Neural cell (in vitro differentiated cells): ENCODE measurements at regions not wholly inside any gene's neighbourhood (a gene's known extent, or its start where the extent isn't known, plus 50 kb on each side); places are given as distances from the start of the nearest gene placed in this dataset.

Experiments used
- H2AFZ ChIP-seq: fragments of 200-600, 300-800 bp; sonication (generic), shearing (Covaris generic); 2 replicates; pipeline ENCODE4 v1.6.0; 2014; ENCODE audit warnings: low read depth, mild to moderate bottlenecking, antibody characterized with exemption, low read length, moderate library complexity
- H3F3A ChIP-seq: fragments of 200-600 bp; shearing (Covaris generic); 2 replicates; pipeline ENCODE4 v1.6.1; 2016; ENCODE audit warnings: mild to moderate bottlenecking, moderate library complexity, mixed read lengths, antibody characterized with exemption, low read length; ENCODE audit not compliant: insufficient read depth, poor library complexity, severe bottlenecking
- H3K27ac ChIP-seq: fragments of 200-600, 300-800 bp; sonication (generic), shearing (Covaris generic); 2 replicates; pipeline ENCODE4 v1.5.1; 2014; ENCODE audit warnings: mild to moderate bottlenecking, low read length, moderate library complexity
- H3K27me3 ChIP-seq: fragments of 300-800, 200-600 bp; sonication (generic), shearing (Covaris generic); 2 replicates; pipeline ENCODE4 v1.6.0; 2014; ENCODE audit warnings: mild to moderate bottlenecking, low read depth, low read length, moderate library complexity; ENCODE audit not compliant: insufficient read depth
- H3K36me3 ChIP-seq: fragments of 300-800, 200-600 bp; sonication (generic), shearing (Covaris generic); 2 replicates; pipeline ENCODE4 v1.5.1; 2014; ENCODE audit warnings: mild to moderate bottlenecking, antibody characterized with exemption, low read length, moderate library complexity; ENCODE audit not compliant: insufficient read depth
- H3K4me2 ChIP-seq: fragments of 300-800, 200-600 bp; sonication (generic), shearing (Covaris generic); 2 replicates; pipeline ENCODE4 v1.6.0; 2014; ENCODE audit warnings: mild to moderate bottlenecking, low read length
- H3K4me3 ChIP-seq: fragments of 300-800, 200-600 bp; sonication (generic), shearing (Covaris generic); 2 replicates; pipeline ENCODE4 v1.5.1; 2014; ENCODE audit warnings: mild to moderate bottlenecking, low read length, moderate library complexity
- H3K79me2 ChIP-seq: fragments of 200-600 bp; shearing (Covaris generic); replicated peaks from 2 replicates; pipeline ENCODE4 v1.6.0; 2014; ENCODE audit warnings: mild to moderate bottlenecking, low read length, moderate library complexity; ENCODE audit not compliant: insufficient read depth
- H3K9ac ChIP-seq: fragments of 300-800, 200-600 bp; sonication (generic), shearing (Covaris generic); 2 replicates; pipeline ENCODE4 v1.6.1; 2016; ENCODE audit warnings: mild to moderate bottlenecking, low read length, mixed read lengths
- H3K9me2 ChIP-seq: fragments of 200-600 bp; shearing (Covaris generic); 2 replicates; pipeline ENCODE4 v1.6.1; 2016; ENCODE audit warnings: mild to moderate bottlenecking, low read length, mixed read lengths; ENCODE audit not compliant: insufficient read depth
- H3K9me3 ChIP-seq: fragments of 200-600, 300-800 bp; sonication (generic), shearing (Covaris generic); 2 replicates; pipeline ENCODE4 v1.6.1; 2016; ENCODE audit warnings: mild to moderate bottlenecking, mixed run types, low read length, moderate library complexity, mixed read lengths
- H4K20me1 ChIP-seq: fragments of 200-600 bp; shearing (Covaris generic); 2 replicates; pipeline ENCODE4 v1.6.1; 2016; ENCODE audit warnings: mild to moderate bottlenecking, mixed run types; ENCODE audit not compliant: insufficient read depth
- CTCF ChIP-seq: fragments of 450-650 bp; IDR thresholded peaks from 2 replicates; pipeline ENCODE4 v1.5.1; 2014; ENCODE audit warnings: antibody characterized with exemption, mild to moderate bottlenecking, moderate library complexity; ENCODE audit not compliant: poor library complexity, severe bottlenecking
- EZH2 ChIP-seq: fragments of 200-600, 300-800 bp; shearing (Covaris generic), sonication (generic); IDR thresholded peaks from 2 replicates; pipeline ENCODE4 v1.6.1; 2014; ENCODE audit warnings: antibody characterized with exemption, low read length, borderline replicate concordance, mild to moderate bottlenecking; ENCODE audit not compliant: insufficient read depth, poor library complexity, severe bottlenecking
- MXI1 ChIP-seq: fragments of 450-650 bp; conservative IDR thresholded peaks from 2 replicates; pipeline ENCODE4 v1.6.1; 2014; ENCODE audit warnings: antibody characterized with exemption, mild to moderate bottlenecking; ENCODE audit not compliant: poor library complexity, severe bottlenecking
- POLR2AphosphoS5 ChIP-seq: IDR thresholded peaks from 2 replicates; pipeline ENCODE4 v1.6.1; 2012
- REST ChIP-seq: IDR thresholded peaks from 2 replicates; pipeline ENCODE4 v1.6.1; 2012; ENCODE audit warnings: borderline replicate concordance
- SMC3 ChIP-seq: fragments of 450-650 bp; conservative IDR thresholded peaks from 2 replicates; pipeline ENCODE4 v1.6.1; 2014; ENCODE audit warnings: antibody characterized with exemption, mild to moderate bottlenecking, moderate library complexity; ENCODE audit not compliant: poor library complexity
- TAF1 ChIP-seq: IDR thresholded peaks from 2 replicates; pipeline ENCODE4 v1.6.1; 2012; ENCODE audit warnings: low read depth

GRCh38 chr16:73448970-73449369 is 401.0 kb upstream of the ZFHX3 start:
- Histone ChIP-seq H3K4me3 (no peak overlapping the region), H3K36me3 (no peaks in the 10 kb centered on the region), H3K27me3 (no peaks in the 10 kb centered on the region), H3K27ac (no peak overlapping the region), H3F3A (no peaks in the 10 kb centered on the region), H4K20me1 (no peaks in the 10 kb centered on the region), H3K9me3 (no peaks in the 10 kb centered on the region), H2AFZ (no peak overlapping the region), H3K4me2 (no peak overlapping the region), H3K79me2 (no peaks in the 10 kb centered on the region), H3K9ac (no peak overlapping the region), H3K9me2 (no peaks in the 10 kb centered on the region)
- TF ChIP-seq CTCF: no peak
- no peak for TF ChIP-seq MXI1
- no peak for TF ChIP-seq TAF1
- TF ChIP-seq EZH2: no peak
- no peak for TF ChIP-seq POLR2AphosphoS5
- TF ChIP-seq REST: no peak
- TF ChIP-seq SMC3: no peak

- H3K9ac ChIP-seq: no peak overlapping the region
- H3K79me2 ChIP-seq: no peaks in the 10 kb centered on the region
- H2AFZ ChIP-seq: no peak overlapping the region
- TF ChIP-seq POLR2AphosphoS5: no peak
- no peak overlapping the region for H3K27ac ChIP-seq
- H3F3A ChIP-seq: no peaks in the 10 kb centered on the region
- H3K36me3 ChIP-seq: no peaks in the 10 kb centered on the region
- no peaks in the 10 kb centered on the region for H4K20me1 ChIP-seq
- no peak overlapping the region for H3K4me3 ChIP-seq
- no peaks in the 10 kb centered on the region for H3K9me3 ChIP-seq
- H3K4me2 ChIP-seq: no peak overlapping the region
- no peaks in the 10 kb centered on the region for H3K27me3 ChIP-seq
- no peaks in the 10 kb centered on the region for H3K9me2 ChIP-seq
Measured at GRCh38 chr16:73447846-73448245, 399.9 kb upstream of the ZFHX3 start.

GRCh38 chr16:73434621-73435020 is 386.7 kb upstream of the ZFHX3 start:
- Histone ChIP-seq H3K27ac (no peak overlapping the region), H3K4me3 (no peak overlapping the region), H3K9me3 (no peaks in the 10 kb centered on the region), H3K79me2 (no peaks in the 10 kb centered on the region), H3K36me3 (no peaks in the 10 kb centered on the region), H3K9me2 (no peaks in the 10 kb centered on the region), H3K27me3 (no peaks in the 10 kb centered on the region), H2AFZ (no peak overlapping the region), H4K20me1 (no peaks in the 10 kb centered on the region), H3K9ac (no peak overlapping the region), H3K4me2 (no peak overlapping the region), H3F3A (no peaks in the 10 kb centered on the region)
- TF ChIP-seq TAF1 (no peak), SMC3 (no peak)
